ENCODE measurements at regions not wholly inside any gene's neighbourhood (a gene's known extent, or its start where the extent isn't known, plus 50 kb on each side); places are given as distances from the start of the nearest gene placed in this dataset.
A peak's percentile ranks its signal among the peaks of the same experiment; 100 is the strongest.

GRCh38 chr15:91514147-91514546, 339.4 kb upstream of the SLCO3A1 start:
- DNase-seq (ENCODE audit: extremely low read depth, insufficient read length): no peak
- Histone ChIP-seq H3K36me3 (ENCODE audit: control insufficient read depth, insufficient read depth, low read length) (no peaks in the 10 kb centered on the region), H3K27me3 (replicated peaks; ENCODE audit: control insufficient read depth, insufficient read depth, low read length) (no peaks in the 10 kb centered on the region; the same call in 1 of the 2 replicates)

GRCh38 chr15:91515188-91515754, 338.2 kb upstream of the SLCO3A1 start:
- Histone ChIP-seq H3K4me3 (replicated peaks; ENCODE audit: low read depth, low read length) (no peak overlapping the region), H3K27me3 (replicated peaks; ENCODE audit: control insufficient read depth, insufficient read depth, low read length) (no peaks in the 10 kb centered on the region; the same call in 1 of the 2 replicates), H3K36me3 (ENCODE audit: control insufficient read depth, insufficient read depth, low read length) (no peaks in the 10 kb centered on the region)
- TF ChIP-seq CTCF (IDR thresholded peaks at IDR 0.05; ENCODE audit: insufficient read depth, low read length, poor library complexity, severe bottlenecking): no peak
- DNase-seq (ENCODE audit: extremely low read depth, insufficient read length): peak; percentile 22

More at GRCh38 chr15:91514147-91514546, 339.4 kb upstream of the SLCO3A1 start:
- no peak for TF ChIP-seq CTCF (IDR thresholded peaks at IDR 0.05; ENCODE audit: insufficient read depth, low read length, poor library complexity, severe bottlenecking)
- H3K4me3 ChIP-seq (replicated peaks; ENCODE audit: low read depth, low read length): no peak overlapping the region

DNA sequence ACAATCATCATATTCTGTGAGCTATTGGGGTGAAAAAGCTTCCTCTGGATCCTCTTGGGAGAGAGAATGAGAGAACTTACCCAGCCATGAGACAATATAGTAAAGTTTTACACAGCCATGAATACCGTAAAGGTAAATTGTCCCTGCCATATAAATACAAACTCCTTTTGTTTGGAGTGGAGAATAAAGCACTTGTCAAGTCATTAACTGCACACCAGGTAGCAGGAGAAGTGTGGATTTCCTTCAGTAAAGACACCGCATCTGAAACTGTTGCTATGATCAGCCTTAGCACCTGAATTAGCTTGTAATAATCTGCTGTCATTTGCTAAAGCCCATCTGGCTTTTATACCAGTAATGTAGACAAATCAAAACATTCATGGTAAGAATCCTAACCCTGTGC, 336.6 kb upstream of the SLCO3A1 start:
- Histone ChIP-seq H3K4me3 (replicated peaks; ENCODE audit: low read depth, low read length) (no peak overlapping the region), H3K27me3 (replicated peaks; ENCODE audit: control insufficient read depth, insufficient read depth, low read length) (no peaks in the 10 kb centered on the region; the same call in 1 of the 2 replicates), H3K36me3 (ENCODE audit: control insufficient read depth, insufficient read depth, low read length) (no peaks in the 10 kb centered on the region)
- DNase-seq (ENCODE audit: extremely low read depth, insufficient read length): no peak
- TF ChIP-seq CTCF (IDR thresholded peaks at IDR 0.05; ENCODE audit: insufficient read depth, low read length, poor library complexity, severe bottlenecking): no peak

DNA sequence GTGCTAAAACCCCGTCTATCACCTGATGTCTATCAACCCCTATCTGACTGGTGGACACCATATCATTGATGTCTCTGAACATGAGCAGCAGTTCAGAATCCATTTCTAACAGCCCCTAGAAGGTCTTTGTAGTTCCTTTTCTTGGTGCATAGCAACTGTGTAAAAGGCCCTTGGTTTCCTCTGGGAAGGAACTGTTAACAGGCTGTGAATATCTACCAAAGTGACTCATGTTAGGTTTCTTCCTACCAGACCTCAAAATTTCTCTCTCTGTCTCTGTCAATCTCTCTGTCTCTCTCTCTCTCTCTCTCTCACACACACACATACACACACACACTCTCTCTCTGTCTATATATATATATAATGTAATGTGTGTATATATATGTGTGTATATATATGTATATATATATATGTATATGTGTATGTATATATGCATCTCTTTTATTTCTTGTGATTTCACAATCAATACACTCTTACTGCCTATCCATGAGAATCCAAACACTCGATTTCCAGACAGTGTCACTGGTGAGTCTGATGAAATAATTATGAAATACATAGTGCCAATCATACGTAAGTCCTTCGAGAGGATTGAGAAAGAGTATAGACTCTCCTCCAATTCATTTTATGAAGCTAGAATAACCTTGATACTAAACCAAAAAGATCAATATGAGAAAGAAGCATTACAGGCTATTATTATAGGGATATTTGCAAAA, 335.9 kb upstream of the SLCO3A1 start:
- no peak for TF ChIP-seq CTCF (IDR thresholded peaks at IDR 0.05; ENCODE audit: insufficient read depth, low read length, poor library complexity, severe bottlenecking)
- no peak overlapping the region for H3K4me3 ChIP-seq (replicated peaks; ENCODE audit: low read depth, low read length)
- no peak for DNase-seq (ENCODE audit: extremely low read depth, insufficient read length)
- no peaks in the 10 kb centered on the region for H3K36me3 ChIP-seq (ENCODE audit: control insufficient read depth, insufficient read depth, low read length)
- H3K27me3 ChIP-seq (replicated peaks; ENCODE audit: control insufficient read depth, insufficient read depth, low read length): no peaks in the 10 kb centered on the region

DNA sequence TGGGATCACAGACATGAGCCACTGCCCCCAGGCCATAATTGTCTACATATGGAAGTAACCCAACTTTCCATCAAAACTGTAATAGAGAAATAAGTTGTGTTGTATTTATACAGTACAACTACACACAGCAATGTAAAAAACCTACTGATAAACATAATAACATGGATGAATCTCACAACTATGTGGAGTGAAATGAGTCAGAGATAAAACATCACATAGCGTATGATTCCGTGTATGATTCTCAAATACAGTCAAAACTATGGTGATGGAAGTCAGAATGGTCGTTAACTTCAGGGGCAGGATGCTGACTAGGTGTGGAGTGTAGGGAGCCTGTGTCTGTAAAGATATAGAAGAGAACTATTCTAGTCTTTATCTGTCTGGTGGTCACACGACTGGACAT, 332.7 kb upstream of the SLCO3A1 start:
- Histone ChIP-seq H3K27me3 (replicated peaks; ENCODE audit: control insufficient read depth, insufficient read depth, low read length) (no peaks in the 10 kb centered on the region), H3K36me3 (ENCODE audit: control insufficient read depth, insufficient read depth, low read length) (no peaks in the 10 kb centered on the region), H3K4me3 (replicated peaks; ENCODE audit: low read depth, low read length) (no peak overlapping the region)
- no peak for TF ChIP-seq CTCF (IDR thresholded peaks at IDR 0.05; ENCODE audit: insufficient read depth, low read length, poor library complexity, severe bottlenecking)
- DNase-seq (ENCODE audit: extremely low read depth, insufficient read length): no peak

Measured in GM06990 (cell line).